Kidney glomerular epithelial cell (primary cell): ENCODE measurements at regions not wholly inside any gene's neighbourhood (a gene's known extent, or its start where the extent isn't known, plus 50 kb on each side); places are given as distances from the start of the nearest gene placed in this dataset.
A peak's percentile ranks its signal among the peaks of the same experiment; 100 is the strongest.
"Not testable (repeated sequence)": the region's sequence is repeated elsewhere in the genome, so short reads cannot be mapped to it uniquely, and the experiment has no call there.

Experiments
- DNase-seq: peaks from one replicate; lab custom pipeline; 2025; lab: John Stamatoyannopoulos, UW

- no peak for DNase-seq
Measured at GRCh38 chr4:186981161-186981560, 257.5 kb upstream of the FAT1 start.

DNA sequence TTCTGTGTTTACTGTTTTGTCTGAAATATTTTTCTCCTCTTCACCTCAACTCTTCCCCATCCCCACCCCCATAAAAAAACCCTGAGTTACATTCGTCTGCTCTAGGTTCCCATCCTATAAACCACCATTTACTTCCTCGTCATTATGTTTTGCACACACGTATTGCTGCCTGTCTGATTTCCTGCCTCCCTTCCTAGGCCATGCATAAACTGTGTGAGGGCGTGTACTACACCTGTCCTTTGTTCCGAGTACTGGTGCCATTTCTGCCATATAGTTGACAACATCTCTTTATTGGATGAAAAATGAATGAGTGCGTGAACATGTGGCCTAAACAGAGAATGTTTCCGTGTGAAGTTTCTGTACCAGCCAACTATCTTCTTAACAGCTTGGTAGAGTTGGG, 258.5 kb upstream of the FAT1 start:
- DNase-seq, result no peak

DNA sequence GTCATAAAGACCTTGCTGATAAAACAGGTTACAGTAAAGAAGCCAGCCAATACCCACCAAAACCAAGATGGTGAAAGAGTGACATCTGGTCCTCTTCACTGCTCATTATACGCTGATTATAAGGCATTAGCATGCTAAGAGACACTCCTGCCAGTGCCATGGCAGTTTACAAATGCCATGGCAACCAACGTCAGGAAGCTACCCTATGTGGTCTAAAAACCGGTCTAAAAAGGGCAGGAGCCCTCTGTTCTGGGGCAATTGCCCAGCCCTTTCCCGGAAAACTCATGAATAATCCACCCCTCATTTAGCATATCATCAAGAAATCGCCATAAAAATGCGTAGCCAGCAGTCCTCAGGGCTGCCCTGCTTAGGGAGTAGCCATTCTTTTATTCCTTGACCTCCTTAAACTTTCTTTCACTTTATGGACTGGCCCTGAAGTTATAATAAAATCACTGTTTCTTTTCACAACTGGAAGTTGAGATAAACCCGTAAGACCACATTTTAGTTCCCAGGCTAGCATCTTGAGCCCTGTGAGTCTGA, 260.5 kb upstream of the FAT1 start:
- DNase-seq, result no peak

DNA sequence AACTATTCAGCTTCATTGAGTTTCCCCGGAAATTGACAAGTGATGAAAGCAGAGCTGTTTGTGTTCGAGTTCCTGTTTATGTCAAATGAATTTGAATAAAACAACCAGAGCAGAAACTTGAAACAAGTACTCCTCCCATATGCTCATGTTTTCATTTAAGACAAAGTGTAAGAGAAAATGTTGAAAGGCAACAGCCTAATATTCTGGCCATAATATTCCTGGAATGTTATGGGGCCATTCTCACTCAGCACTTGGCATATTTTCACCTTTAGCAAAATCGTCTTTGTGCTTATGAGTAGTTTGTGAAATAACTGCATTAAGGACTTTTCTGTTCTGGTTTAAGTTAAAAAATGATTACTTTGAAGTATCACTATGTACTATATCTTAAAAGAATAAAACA, 276.0 kb upstream of the FAT1 start:
- no peak for DNase-seq

DNA sequence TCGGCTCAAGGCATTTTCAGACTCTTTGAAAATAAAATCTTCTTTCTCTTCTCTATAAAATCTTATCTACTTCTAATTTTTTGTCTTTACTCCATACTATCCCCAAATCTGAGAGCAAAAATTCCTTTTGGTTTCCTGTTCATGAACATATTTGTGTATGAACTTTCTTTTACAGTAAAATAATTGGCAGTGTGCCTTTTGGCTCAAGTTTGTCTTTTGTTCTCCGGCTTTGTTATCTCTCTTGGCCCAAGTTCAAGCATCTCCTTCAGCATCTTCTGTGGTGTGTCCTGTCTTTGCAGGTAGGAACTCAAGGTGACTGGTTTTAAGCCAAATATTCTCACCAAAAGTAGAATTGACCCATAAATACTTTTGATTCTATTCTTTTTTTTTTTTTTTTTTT, 276.6 kb upstream of the FAT1 start:
- DNase-seq, result no peak

DNA sequence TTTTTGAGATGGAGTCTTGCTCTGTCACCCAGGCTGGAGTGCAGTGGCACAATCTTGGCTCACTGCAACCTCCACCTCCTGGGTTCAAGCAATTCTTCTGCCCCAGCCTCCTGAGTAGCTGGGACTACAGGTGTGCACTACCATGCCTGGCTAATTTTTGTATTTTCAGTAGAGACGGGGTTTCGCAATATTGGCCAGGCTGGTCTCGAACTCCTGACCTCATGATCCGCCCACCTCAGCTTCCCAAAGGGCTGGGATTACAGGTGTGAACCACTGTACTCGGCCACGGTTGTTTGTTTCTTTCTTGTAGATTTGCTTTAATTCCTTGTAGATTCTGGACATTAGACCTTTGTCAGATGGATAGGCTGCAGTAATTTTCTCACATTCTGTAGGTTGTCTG, 278.5 kb upstream of the FAT1 start:
- not testable (repeated sequence) for DNase-seq

DNA sequence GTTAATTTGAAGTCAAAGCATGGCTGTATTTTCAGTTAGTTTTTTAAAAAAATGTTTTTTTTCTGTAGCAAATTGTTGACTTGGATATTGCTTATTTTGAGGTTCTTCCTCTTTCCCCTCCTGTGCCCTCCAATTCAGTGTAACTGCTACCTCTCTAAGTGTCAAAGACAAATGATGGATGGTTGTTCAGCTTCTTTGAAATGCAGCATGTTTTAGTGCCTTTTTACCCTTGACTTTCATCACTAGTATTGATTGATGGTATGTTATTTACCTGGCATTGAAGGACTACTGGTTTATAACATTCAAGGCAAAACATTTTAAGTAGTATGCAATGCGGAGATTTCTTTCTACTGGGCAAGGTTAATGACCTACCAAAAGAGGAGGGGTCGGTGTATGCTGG, 281.0 kb upstream of the FAT1 start:
- no peak for DNase-seq

- peak; percentile 61 for DNase-seq
Measured at GRCh38 chr4:187006189-187006618, 282.5 kb upstream of the FAT1 start.

DNA sequence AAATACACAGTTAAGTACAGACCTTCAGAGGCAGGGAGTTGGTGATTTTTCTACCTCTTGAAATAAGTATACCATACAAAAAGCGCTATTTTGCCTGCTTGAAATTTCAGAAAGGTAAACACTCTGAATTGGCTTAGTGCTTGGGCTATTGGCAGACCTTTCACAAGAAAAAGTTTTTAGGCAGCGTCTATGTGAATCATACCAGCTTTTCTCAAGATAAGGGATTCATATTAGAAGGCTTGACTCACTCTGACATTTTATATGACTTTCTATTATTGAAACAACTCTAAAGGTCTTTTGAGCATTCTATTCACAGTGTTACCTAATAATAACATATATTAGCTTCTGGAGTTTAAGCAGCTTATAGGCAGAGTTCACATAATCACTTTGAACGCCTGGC, 286.4 kb upstream of the FAT1 start:
- no peak for DNase-seq

- no peak for DNase-seq
Measured at GRCh38 chr4:187016101-187016500, 292.4 kb upstream of the FAT1 start.

- DNase-seq, result no peak
Measured at GRCh38 chr4:187017147-187017546, 293.5 kb upstream of the FAT1 start.

- DNase-seq, result no peak
Measured at GRCh38 chr4:187019896-187020295, 296.2 kb upstream of the FAT1 start.

- peak; percentile 86 for DNase-seq
Measured at GRCh38 chr4:187020676-187021075, 297.0 kb upstream of the FAT1 start.

DNA sequence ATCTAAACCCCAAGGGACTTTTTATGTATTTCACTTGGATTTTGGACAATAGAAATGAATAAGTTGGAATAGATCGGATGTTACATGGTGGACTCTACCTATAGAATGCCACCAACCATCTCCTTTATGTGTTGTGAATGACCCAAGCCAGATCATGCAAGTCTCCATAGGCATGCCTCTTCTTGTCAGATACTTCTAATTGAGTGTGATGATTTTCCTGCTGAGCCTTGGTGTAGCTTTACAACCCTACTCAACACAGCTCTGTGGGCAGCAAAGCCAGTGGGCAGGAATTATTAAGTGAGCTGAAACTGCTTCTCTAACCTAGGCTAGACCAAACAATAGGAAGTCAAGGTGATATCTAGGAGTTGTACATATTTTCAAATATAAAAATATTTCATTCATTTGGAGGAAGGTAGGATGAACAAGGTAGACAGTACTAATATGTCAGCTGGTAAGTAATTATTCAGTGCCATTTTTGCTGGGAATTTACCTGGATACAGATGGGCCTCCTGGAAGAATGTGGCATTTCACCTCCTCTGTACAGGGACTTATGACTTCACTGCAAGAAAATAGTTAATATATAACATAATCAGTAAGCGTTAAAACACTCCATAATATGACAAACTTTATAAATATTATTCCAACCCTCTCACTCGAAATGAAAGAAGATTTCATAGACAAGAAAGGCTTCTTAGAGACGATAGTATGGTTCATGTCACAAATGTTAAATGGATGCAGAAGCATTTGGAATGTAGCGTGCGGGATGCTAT, 298.0 kb upstream of the FAT1 start:
- peak; percentile 91 for DNase-seq

DNA sequence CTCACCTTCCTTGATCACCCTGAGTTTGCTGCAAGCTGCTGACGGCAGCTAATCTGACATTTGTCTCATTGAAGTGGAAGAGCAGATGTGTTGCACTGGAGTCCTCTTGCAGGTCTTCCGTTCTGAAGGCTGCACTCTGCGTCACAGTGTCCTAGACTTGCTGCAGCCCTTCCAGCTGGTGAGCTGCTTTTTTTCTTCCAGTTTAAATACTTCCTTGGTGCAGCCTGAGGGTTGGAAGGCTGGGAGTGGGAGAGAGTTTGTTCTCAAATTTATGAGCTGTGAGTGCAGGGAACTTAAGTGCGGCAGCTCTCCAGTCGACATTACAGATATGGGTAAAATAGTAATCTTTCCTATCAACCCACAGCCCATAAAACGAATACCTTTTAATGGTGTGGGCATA, 303.6 kb upstream of the FAT1 start:
- DNase-seq, result no peak

DNA sequence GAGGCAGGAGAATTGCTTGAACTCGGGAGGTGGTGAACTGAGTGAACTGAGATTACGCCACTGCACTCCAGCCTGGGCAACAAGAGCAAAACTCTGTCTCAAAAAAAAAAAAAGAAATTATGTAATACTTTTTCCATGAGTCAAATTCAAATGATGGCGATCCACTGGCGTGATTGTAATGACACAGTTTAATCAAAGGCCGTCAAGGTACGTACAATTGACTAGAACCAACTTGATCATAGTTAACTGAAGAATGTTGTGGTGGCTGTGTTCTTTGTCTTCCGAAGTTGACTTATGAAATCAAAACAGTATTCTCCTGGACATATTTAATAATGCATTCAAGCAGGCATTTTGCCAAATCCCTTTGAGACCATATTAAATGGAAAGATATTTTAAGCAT, 318.6 kb upstream of the FAT1 start:
- DNase-seq, result no peak

GRCh38 chr4:187046471-187046870, 322.8 kb upstream of the FAT1 start:
- no peak for DNase-seq

DNA sequence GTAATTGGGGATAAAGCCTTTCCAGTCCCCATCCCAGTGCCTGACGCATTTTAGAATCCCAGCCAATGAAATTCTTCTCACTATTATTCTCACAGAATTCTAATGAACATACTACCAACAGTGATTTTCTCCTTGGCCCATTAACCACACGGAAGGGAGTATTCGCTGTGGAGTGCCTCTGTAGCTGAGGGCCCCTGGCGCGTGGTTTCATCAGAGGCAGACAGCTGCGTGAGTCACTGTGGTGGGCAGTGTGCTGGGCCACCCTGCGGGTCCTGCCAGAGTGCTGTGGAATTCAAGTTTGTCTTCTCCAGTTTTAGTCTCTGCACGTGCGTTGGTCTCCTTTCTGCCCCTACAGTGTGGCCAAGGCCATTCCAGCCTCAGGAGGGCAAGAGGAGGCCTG, 335.4 kb upstream of the FAT1 start:
- peak; percentile 81 for DNase-seq

- no peak for DNase-seq
Measured at GRCh38 chr4:187059895-187060294, 336.2 kb upstream of the FAT1 start.

GRCh38 chr4:187060551-187060950, 336.9 kb upstream of the FAT1 start:
- DNase-seq, result no peak

- no peak for DNase-seq
Measured at GRCh38 chr4:187063251-187063650, 339.6 kb upstream of the FAT1 start.

- no peak for DNase-seq
Measured at GRCh38 chr4:187064033-187064432, 340.4 kb upstream of the FAT1 start.

- DNase-seq, result no peak
Measured at GRCh38 chr4:187065396-187065795, 341.7 kb upstream of the FAT1 start.

DNA sequence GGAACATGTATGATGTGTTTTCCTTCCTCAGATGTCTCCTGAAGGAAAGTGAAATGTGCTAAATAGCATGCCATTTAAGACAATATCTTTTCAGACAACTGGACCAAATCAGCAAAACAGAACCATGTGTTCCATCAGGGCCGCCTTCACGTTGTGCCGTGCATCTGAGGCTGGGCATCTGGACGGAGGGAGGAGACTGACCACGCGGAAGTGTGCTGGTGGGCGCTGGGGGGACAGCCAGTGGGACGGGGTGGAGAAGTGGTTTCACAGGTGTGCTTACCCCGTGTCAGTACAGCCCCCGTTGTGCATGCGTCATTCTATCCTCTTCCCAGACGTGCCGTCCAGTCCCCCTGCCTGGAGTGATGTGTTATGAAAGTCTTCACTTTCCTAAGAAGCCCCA, 342.1 kb upstream of the FAT1 start:
- no peak for DNase-seq
